ENCODE measurements at regions not wholly inside any gene's neighbourhood (a gene's known extent, or its start where the extent isn't known, plus 50 kb on each side); places are given as distances from the start of the nearest gene placed in this dataset.

DNA sequence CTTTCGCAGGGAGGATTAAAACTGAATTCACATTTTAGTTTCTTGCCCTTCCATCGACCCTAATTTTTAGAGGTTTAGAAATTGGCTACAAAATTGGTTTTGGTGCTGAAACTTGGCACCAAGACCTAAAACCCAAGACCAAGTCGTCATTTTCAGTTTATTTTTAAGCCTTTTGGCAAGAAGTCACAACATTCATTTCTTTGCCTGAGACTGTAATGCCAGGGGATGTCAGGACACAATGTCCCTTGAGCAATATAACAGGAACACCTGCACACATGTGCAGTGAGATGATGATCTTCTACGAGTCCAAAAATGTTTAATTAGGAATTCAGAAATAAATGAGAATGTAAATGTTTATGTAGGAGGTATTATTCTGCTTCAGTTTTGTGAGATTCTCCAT is 335.4 kb upstream of the ANKRD30A start:
- H3K4me3 ChIP-seq (ENCODE audit: low read depth, low read length) = no peak overlapping the region
- in situ Hi-C loops (cut with HindIII; ENCODE audit: low sequenced_read_pairs) = no loop called here
- TF ChIP-seq, protein P1, sequence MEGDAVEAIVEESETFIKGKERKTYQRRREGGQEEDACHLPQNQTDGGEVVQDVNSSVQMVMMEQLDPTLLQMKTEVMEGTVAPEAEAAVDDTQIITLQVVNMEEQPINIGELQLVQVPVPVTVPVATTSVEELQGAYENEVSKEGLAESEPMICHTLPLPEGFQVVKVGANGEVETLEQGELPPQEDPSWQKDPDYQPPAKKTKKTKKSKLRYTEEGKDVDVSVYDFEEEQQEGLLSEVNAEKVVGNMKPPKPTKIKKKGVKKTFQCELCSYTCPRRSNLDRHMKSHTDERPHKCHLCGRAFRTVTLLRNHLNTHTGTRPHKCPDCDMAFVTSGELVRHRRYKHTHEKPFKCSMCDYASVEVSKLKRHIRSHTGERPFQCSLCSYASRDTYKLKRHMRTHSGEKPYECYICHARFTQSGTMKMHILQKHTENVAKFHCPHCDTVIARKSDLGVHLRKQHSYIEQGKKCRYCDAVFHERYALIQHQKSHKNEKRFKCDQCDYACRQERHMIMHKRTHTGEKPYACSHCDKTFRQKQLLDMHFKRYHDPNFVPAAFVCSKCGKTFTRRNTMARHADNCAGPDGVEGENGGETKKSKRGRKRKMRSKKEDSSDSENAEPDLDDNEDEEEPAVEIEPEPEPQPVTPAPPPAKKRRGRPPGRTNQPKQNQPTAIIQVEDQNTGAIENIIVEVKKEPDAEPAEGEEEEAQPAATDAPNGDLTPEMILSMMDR (IDR thresholded peaks at IDR 0.05; ENCODE audit: low read depth, low read length, missing control alignments) = no peak
- no peak for DNase-seq (ENCODE audit: low read depth)

DNA sequence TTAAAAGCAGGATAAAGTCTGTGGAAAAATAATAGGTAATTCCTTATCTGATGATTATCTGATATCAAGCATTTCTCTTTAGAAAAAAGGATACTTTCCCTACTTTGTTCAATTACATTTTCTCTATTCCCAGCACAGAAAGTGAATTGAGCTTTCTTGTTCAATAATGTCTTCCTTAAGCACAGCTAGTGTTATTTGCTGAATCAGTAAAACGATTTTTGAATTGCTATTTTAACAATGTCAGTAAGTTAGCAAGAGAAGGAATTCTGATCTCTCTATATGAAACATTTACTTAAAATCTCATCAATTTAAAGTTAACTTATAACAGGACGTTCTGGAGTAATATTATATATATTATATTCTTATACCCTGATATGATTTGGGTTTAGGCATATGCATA is 337.2 kb upstream of the ANKRD30A start:
- TF ChIP-seq, protein P1 (IDR thresholded peaks at IDR 0.05; ENCODE audit: low read depth, low read length, missing control alignments) = no peak
- in situ Hi-C loops (cut with HindIII; ENCODE audit: low sequenced_read_pairs) = no loop called here
- no peak for DNase-seq (ENCODE audit: low read depth)
- no peak overlapping the region for H3K4me3 ChIP-seq (ENCODE audit: low read depth, low read length)

DNA sequence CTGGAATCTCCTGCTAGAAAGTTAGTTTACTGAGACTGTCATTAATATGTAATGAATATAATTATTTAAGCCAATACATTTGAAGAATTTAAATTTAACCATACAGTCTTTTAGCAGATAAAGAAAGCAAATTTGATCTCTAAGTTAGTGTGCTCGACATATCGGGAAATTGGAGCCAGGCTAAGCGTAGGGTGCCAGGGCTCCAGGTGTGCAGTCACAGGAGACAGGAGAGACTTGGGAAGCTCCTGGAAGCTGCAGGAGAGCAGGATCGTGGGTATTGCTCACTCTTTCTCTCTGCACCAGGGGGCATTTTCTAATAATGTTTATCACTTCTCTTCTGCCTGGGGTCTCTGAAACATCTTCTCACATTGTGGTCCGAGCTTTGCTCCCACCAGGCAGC is 342.0 kb upstream of the ANKRD30A start:
- in situ Hi-C loops (cut with HindIII; ENCODE audit: low sequenced_read_pairs) = no loop called here
- TF ChIP-seq, protein P1 (IDR thresholded peaks at IDR 0.05; ENCODE audit: low read depth, low read length, missing control alignments) = no peak
- DNase-seq (ENCODE audit: low read depth) = no peak
- H3K4me3 ChIP-seq (ENCODE audit: low read depth, low read length) = no peak overlapping the region

DNA sequence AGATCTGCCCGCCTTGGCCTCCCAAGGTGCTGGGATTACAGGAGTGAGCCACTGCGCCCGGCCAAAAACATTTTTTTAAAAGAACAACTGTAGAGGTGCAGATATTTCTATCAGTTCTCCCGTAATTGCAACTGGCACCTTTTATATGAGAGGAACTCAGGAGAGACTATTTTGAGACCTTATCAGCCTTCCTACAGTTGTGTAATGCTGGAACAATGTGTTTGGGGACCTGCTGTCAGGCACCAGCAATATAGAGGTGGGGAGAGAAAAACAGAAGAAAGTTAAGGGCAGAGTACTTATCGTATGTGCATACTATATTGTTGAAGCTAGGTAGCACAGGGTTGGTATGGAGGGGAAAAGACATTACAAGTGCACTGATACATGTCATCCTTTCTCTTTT is 343.8 kb upstream of the ANKRD30A start:
- no peak overlapping the region for H3K4me3 ChIP-seq (ENCODE audit: low read depth, low read length)
- DNase-seq (ENCODE audit: low read depth) = no peak
- in situ Hi-C loops (cut with HindIII; ENCODE audit: low sequenced_read_pairs) = no loop called here
- TF ChIP-seq, protein P1 (IDR thresholded peaks at IDR 0.05; ENCODE audit: low read depth, low read length, missing control alignments) = no peak

DNA sequence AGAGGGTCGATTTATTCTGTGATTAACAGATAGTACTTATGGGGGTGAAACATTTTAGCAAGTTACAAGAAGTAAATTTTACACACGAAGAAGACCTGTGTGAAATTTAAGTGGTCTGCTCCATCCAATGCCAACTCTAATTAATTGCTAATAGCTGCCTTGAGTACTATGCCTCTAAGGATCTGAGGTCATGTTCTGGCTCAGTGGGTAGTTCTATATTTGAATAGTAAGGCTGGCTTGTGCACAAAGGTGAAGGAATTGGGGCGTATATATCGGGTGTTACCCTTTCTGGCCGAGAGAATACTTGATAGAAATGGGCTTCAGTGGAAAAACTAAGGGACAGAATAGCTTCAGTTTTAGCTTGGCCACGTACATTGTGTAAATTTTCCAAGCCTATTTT is 345.2 kb upstream of the ANKRD30A start:
- no peak overlapping the region for H3K4me3 ChIP-seq (ENCODE audit: low read depth, low read length)
- no peak for DNase-seq (ENCODE audit: low read depth)
- TF ChIP-seq, protein P1 (IDR thresholded peaks at IDR 0.05; ENCODE audit: low read depth, low read length, missing control alignments) = no peak
- in situ Hi-C loops (cut with HindIII; ENCODE audit: low sequenced_read_pairs) = no loop called here

DNA sequence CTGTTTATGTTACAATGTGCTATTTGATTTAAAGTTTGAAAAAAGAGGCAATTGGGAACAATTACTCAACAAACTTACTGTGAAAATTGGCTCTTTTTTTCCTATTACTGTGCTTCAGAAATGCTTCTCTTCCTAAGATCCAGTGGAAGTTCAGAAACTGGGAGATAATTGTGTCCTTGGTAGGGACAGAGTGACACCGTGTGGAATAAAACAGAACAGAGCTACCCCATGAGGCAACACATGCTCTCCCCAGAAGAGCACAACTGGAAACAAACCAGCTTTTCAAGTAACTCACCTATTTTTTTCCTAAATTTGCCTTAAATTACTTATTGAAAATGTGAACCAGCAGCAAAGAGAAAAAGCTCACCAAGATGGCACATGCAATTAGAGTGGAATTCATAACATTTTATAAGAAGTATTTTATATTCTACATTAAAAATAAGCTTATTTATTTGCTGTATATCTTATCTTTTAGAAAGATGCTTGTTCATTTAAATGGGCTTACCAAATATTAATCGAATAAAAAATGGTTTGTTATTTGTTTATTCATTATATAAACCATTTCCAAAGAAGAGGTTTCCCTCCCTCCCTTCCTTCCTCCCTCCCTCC is 346.1 kb upstream of the ANKRD30A start:
- in situ Hi-C loops (cut with HindIII; ENCODE audit: low sequenced_read_pairs) = loop anchor here (10.0 kb wide), 1 partner anchor 1145 kb away; no protein-coding TSS in a partner anchor
- H3K4me3 ChIP-seq (ENCODE audit: low read depth, low read length) = no peak overlapping the region
- TF ChIP-seq, protein P1 (IDR thresholded peaks at IDR 0.05; ENCODE audit: low read depth, low read length, missing control alignments) = peak; percentile 82
- peak; percentile 70 for DNase-seq (ENCODE audit: low read depth)

Data from astrocyte of the cerebellum (primary cell).